Skeletal muscle tissue (tissue), 3 donors: ENCODE measurements at regions not wholly inside any gene's neighbourhood (a gene's known extent, or its start where the extent isn't known, plus 50 kb on each side); places are given as distances from the start of the nearest gene placed in this dataset.

Experiments used
- H3K27ac ChIP-seq: one replicate; pipeline ENCODE4 v1.7.0; 2013; ENCODE audit warnings: mild to moderate bottlenecking, low read depth, low read length, inconsistent platforms
- H3K27me3 ChIP-seq, 3 donors: one replicate each; pipeline ENCODE4 v1.7.0; 2013; ENCODE audit warnings: low read length in 3 of 3; ENCODE audit not compliant: control insufficient read depth in 3 of 3, insufficient read depth in 3 of 3
- H3K36me3 ChIP-seq, 3 donors: one replicate each; pipeline ENCODE4 v1.7.0; 2013; ENCODE audit warnings: low read length in 3 of 3; ENCODE audit not compliant: control insufficient read depth in 3 of 3, insufficient read depth in 3 of 3
- H3K4me1 ChIP-seq, 3 donors: one replicate each; pipeline ENCODE4 v1.7.0; 2013; ENCODE audit warnings: low read length in 3 of 3, mild to moderate bottlenecking in 3 of 3; ENCODE audit not compliant: control insufficient read depth in 3 of 3, insufficient read depth in 3 of 3
- H3K4me3 ChIP-seq, 3 donors: one replicate each; pipeline ENCODE4 v1.7.0; 2013; ENCODE audit warnings: low read length in 3 of 3
- H3K9ac ChIP-seq, 3 donors: one replicate each; pipeline ENCODE4 v1.7.0; 2013; ENCODE audit warnings: low read length in 3 of 3, mild to moderate bottlenecking in 3 of 3, moderate library complexity in 2 of 3, low read depth in 1 of 3
- H3K9me3 ChIP-seq, 3 donors: one replicate each; pipeline ENCODE4 v1.7.0; 2013; ENCODE audit warnings: low read length in 3 of 3; ENCODE audit not compliant: control insufficient read depth in 3 of 3
- donor health status: Osteomylitis.

- Histone ChIP-seq H3K27ac (no peak overlapping the region), H3K36me3 (no peaks in the 10 kb centered on the region), H3K27me3 (no peaks in the 10 kb centered on the region), H3K4me1 (no peaks in the 10 kb centered on the region), H3K9ac (no peak overlapping the region), H3K4me3 (peak overlapping the region in 1 of 3 donors; percentile 36), H3K9me3 (peaks cover 0 to 3% (median 0%) of the 10 kb centered on the region in 3 donors)
Observed at GRCh38 chr3:26963361-26963743, 340.8 kb downstream of the LRRC3B start.

- H3K9ac ChIP-seq, result no peak overlapping the region
- H3K36me3 ChIP-seq, result no peaks in the 10 kb centered on the region
- no peaks in the 10 kb centered on the region for H3K4me1 ChIP-seq
- no peak overlapping the region for H3K27ac ChIP-seq
- no peak overlapping the region for H3K4me3 ChIP-seq
- H3K27me3 ChIP-seq, result no peaks in the 10 kb centered on the region
- peaks cover 0 to 3% (median 0%) of the 10 kb centered on the region in 3 donors for H3K9me3 ChIP-seq
Observed at GRCh38 chr3:26964313-26964712, 341.7 kb downstream of the LRRC3B start.

GRCh38 chr3:26964836-26965235 is 342.3 kb downstream of the LRRC3B start:
- no peak overlapping the region for H3K9ac ChIP-seq
- H3K9me3 ChIP-seq, result peaks cover 0 to 3% (median 0%) of the 10 kb centered on the region in 3 donors
- no peaks in the 10 kb centered on the region for H3K27me3 ChIP-seq
- H3K27ac ChIP-seq, result no peak overlapping the region
- H3K36me3 ChIP-seq, result no peaks in the 10 kb centered on the region
- no peaks in the 10 kb centered on the region for H3K4me1 ChIP-seq
- no peak overlapping the region for H3K4me3 ChIP-seq

GRCh38 chr3:26967501-26967900 is 344.9 kb downstream of the LRRC3B start:
- Histone ChIP-seq H3K27ac (no peak overlapping the region), H3K9ac (no peak overlapping the region), H3K4me1 (no peaks in the 10 kb centered on the region), H3K27me3 (no peaks in the 10 kb centered on the region), H3K4me3 (no peak overlapping the region), H3K9me3 (peaks cover 0 to 3% (median 0%) of the 10 kb centered on the region in 3 donors), H3K36me3 (no peaks in the 10 kb centered on the region)

GRCh38 chr3:26984416-26985390 is 362.1 kb downstream of the LRRC3B start:
- H3K9ac ChIP-seq, result no peak overlapping the region
- H3K4me1 ChIP-seq, result no peaks in the 10 kb centered on the region
- no peaks in the 10 kb centered on the region for H3K36me3 ChIP-seq
- no peak overlapping the region for H3K4me3 ChIP-seq
- H3K9me3 ChIP-seq, result no peaks in the 10 kb centered on the region
- H3K27ac ChIP-seq, result no peak overlapping the region
- H3K27me3 ChIP-seq, result no peaks in the 10 kb centered on the region

- Histone ChIP-seq H3K4me3 (no peak overlapping the region), H3K9me3 (no peaks in the 10 kb centered on the region), H3K36me3 (no peaks in the 10 kb centered on the region), H3K9ac (no peak overlapping the region), H3K4me1 (no peaks in the 10 kb centered on the region), H3K27ac (no peak overlapping the region), H3K27me3 (no peaks in the 10 kb centered on the region)
Observed at GRCh38 chr3:26989037-26989436, 366.5 kb downstream of the LRRC3B start.

GRCh38 chr3:26997226-26997625 is 372.0 kb downstream of the NEK10 start:
- Histone ChIP-seq H3K4me3 (no peak overlapping the region), H3K9me3 (no peaks in the 10 kb centered on the region), H3K27ac (no peak overlapping the region), H3K9ac (no peak overlapping the region), H3K36me3 (no peaks in the 10 kb centered on the region), H3K27me3 (no peaks in the 10 kb centered on the region), H3K4me1 (no peaks in the 10 kb centered on the region)

GRCh38 chr3:27010834-27011233 is 358.3 kb downstream of the NEK10 start:
- H3K36me3 ChIP-seq, result no peaks in the 10 kb centered on the region
- no peaks in the 10 kb centered on the region for H3K27me3 ChIP-seq
- H3K9ac ChIP-seq, result no peak overlapping the region
- H3K4me1 ChIP-seq, result no peaks in the 10 kb centered on the region
- H3K4me3 ChIP-seq, result no peak overlapping the region
- no peaks in the 10 kb centered on the region for H3K9me3 ChIP-seq
- H3K27ac ChIP-seq, result no peak overlapping the region

GRCh38 chr3:27022096-27022761 is 347.0 kb downstream of the NEK10 start:
- Histone ChIP-seq H3K9me3 (no peaks in the 10 kb centered on the region), H3K36me3 (no peaks in the 10 kb centered on the region), H3K9ac (no peak overlapping the region), H3K27me3 (no peaks in the 10 kb centered on the region), H3K4me3 (no peak overlapping the region), H3K27ac (no peak overlapping the region), H3K4me1 (no peaks in the 10 kb centered on the region)

GRCh38 chr3:27024493-27024892 is 344.7 kb downstream of the NEK10 start:
- no peaks in the 10 kb centered on the region for H3K9me3 ChIP-seq
- H3K4me1 ChIP-seq, result no peaks in the 10 kb centered on the region
- H3K27ac ChIP-seq, result no peak overlapping the region
- no peak overlapping the region for H3K4me3 ChIP-seq
- no peaks in the 10 kb centered on the region for H3K27me3 ChIP-seq
- H3K9ac ChIP-seq, result no peak overlapping the region
- no peaks in the 10 kb centered on the region for H3K36me3 ChIP-seq
